ENCODE measurements at regions not wholly inside any gene's neighbourhood (a gene's known extent, or its start where the extent isn't known, plus 50 kb on each side); places are given as distances from the start of the nearest gene placed in this dataset.
"Not testable (repeated sequence)": the region's sequence is repeated elsewhere in the genome, so short reads cannot be mapped to it uniquely, and the experiment has no call there.

DNA sequence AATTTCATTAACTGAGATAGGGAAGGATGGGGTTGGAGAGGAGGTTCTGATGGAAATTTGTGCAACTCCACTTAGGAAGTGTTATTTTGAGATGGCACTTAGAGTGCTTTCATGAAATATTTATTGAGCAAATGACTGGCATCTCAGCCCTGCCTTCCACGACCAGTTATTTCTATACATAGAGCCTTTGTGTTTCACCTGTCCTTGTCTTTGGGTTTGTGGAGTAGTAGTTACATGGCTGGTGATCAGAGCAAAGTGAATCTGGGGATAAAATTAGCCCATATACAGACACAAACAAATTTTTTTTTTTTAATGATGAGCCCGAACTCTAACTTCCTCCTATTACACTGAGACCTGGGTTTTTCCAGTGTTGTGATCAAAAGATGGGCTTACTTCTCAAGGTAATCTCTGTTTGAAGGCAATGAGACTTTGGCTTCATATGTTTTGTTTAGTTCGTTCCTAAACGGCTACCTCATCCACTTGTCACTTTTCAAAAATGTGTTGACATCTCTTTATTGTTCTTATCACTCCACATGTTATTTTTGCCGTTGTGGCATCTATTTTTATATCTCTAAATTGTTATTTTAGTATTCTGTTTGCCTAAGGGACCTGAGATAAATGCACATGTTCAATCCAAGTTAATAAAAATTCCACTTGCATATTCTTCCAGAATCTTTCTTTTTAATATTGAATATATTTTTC lies 120.2 kb upstream of the FOLH1 start:
- TF ChIP-seq, protein P1, sequence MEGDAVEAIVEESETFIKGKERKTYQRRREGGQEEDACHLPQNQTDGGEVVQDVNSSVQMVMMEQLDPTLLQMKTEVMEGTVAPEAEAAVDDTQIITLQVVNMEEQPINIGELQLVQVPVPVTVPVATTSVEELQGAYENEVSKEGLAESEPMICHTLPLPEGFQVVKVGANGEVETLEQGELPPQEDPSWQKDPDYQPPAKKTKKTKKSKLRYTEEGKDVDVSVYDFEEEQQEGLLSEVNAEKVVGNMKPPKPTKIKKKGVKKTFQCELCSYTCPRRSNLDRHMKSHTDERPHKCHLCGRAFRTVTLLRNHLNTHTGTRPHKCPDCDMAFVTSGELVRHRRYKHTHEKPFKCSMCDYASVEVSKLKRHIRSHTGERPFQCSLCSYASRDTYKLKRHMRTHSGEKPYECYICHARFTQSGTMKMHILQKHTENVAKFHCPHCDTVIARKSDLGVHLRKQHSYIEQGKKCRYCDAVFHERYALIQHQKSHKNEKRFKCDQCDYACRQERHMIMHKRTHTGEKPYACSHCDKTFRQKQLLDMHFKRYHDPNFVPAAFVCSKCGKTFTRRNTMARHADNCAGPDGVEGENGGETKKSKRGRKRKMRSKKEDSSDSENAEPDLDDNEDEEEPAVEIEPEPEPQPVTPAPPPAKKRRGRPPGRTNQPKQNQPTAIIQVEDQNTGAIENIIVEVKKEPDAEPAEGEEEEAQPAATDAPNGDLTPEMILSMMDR (conservative IDR thresholded peaks at IDR 0.05; ENCODE audit: low read length): not testable (repeated sequence)
- TF ChIP-seq EZH2phosphoT487 (IDR thresholded peaks at IDR 0.05; ENCODE audit: borderline replicate concordance): not testable (repeated sequence)

All from Loucy (cell line).